ENCODE measurements at regions not wholly inside any gene's neighbourhood (a gene's known extent, or its start where the extent isn't known, plus 50 kb on each side); places are given as distances from the start of the nearest gene placed in this dataset.

- DNase-seq (ENCODE audit: low read depth) (no peak), FAIRE-seq (no peak)
- H3K36me3 ChIP-seq (ENCODE audit: control insufficient read depth, insufficient read depth, low read length): no peaks in the 10 kb centered on the region
- H3K4me3 ChIP-seq (ENCODE audit: low read depth, low read length): no peak overlapping the region
- H3K27me3 ChIP-seq (ENCODE audit: control insufficient read depth, insufficient read depth, low read length): no peaks in the 10 kb centered on the region
- TF ChIP-seq, protein P1, sequence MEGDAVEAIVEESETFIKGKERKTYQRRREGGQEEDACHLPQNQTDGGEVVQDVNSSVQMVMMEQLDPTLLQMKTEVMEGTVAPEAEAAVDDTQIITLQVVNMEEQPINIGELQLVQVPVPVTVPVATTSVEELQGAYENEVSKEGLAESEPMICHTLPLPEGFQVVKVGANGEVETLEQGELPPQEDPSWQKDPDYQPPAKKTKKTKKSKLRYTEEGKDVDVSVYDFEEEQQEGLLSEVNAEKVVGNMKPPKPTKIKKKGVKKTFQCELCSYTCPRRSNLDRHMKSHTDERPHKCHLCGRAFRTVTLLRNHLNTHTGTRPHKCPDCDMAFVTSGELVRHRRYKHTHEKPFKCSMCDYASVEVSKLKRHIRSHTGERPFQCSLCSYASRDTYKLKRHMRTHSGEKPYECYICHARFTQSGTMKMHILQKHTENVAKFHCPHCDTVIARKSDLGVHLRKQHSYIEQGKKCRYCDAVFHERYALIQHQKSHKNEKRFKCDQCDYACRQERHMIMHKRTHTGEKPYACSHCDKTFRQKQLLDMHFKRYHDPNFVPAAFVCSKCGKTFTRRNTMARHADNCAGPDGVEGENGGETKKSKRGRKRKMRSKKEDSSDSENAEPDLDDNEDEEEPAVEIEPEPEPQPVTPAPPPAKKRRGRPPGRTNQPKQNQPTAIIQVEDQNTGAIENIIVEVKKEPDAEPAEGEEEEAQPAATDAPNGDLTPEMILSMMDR (IDR thresholded peaks at IDR 0.05; ENCODE audit: insufficient read depth, low read length, severe bottlenecking): no peak
These were observed 915.7 kb downstream of the EFNA5 start for GRCh38 chr5:106755066-106755465.

- H3K4me3 ChIP-seq (ENCODE audit: low read depth, low read length): no peak overlapping the region
- TF ChIP-seq, protein P1 (IDR thresholded peaks at IDR 0.05; ENCODE audit: insufficient read depth, low read length, severe bottlenecking): no peak
- FAIRE-seq: no peak
- H3K27me3 ChIP-seq (ENCODE audit: control insufficient read depth, insufficient read depth, low read length): no peaks in the 10 kb centered on the region
- no peaks in the 10 kb centered on the region for H3K36me3 ChIP-seq (ENCODE audit: control insufficient read depth, insufficient read depth, low read length)
- DNase-seq (ENCODE audit: low read depth): no peak
These were observed 920.9 kb downstream of the EFNA5 start for GRCh38 chr5:106749826-106750225.

- FAIRE-seq (no peak), DNase-seq (ENCODE audit: low read depth) (no peak)
- no peaks in the 10 kb centered on the region for H3K27me3 ChIP-seq (ENCODE audit: control insufficient read depth, insufficient read depth, low read length)
- no peaks in the 10 kb centered on the region for H3K36me3 ChIP-seq (ENCODE audit: control insufficient read depth, insufficient read depth, low read length)
- H3K4me3 ChIP-seq (ENCODE audit: low read depth, low read length): no peak overlapping the region
- TF ChIP-seq, protein P1 (IDR thresholded peaks at IDR 0.05; ENCODE audit: insufficient read depth, low read length, severe bottlenecking): no peak
These were observed 931.6 kb downstream of the EFNA5 start for GRCh38 chr5:106739127-106739526.

- no peak for FAIRE-seq
- H3K36me3 ChIP-seq (ENCODE audit: control insufficient read depth, insufficient read depth, low read length): no peaks in the 10 kb centered on the region
- no peak overlapping the region for H3K4me3 ChIP-seq (ENCODE audit: low read depth, low read length)
These were observed 933.6 kb downstream of the EFNA5 start for GRCh38 chr5:106737111-106737510.

GRCh38 chr5:106732624-106733023 is 938.1 kb downstream of the EFNA5 start:
- Histone ChIP-seq H3K36me3 (ENCODE audit: control insufficient read depth, insufficient read depth, low read length) (no peaks in the 10 kb centered on the region), H3K4me3 (ENCODE audit: low read depth, low read length) (no peak overlapping the region), H3K27me3 (ENCODE audit: control insufficient read depth, insufficient read depth, low read length) (no peaks in the 10 kb centered on the region)
- TF ChIP-seq, protein P1 (IDR thresholded peaks at IDR 0.05; ENCODE audit: insufficient read depth, low read length, severe bottlenecking): no peak
- FAIRE-seq (no peak), DNase-seq (ENCODE audit: low read depth) (no peak)

More at GRCh38 chr5:106737111-106737510, 933.6 kb downstream of the EFNA5 start:
- TF ChIP-seq, protein P1 (IDR thresholded peaks at IDR 0.05; ENCODE audit: insufficient read depth, low read length, severe bottlenecking): no peak
- no peak for DNase-seq (ENCODE audit: low read depth)
- H3K27me3 ChIP-seq (ENCODE audit: control insufficient read depth, insufficient read depth, low read length): no peaks in the 10 kb centered on the region

DNA sequence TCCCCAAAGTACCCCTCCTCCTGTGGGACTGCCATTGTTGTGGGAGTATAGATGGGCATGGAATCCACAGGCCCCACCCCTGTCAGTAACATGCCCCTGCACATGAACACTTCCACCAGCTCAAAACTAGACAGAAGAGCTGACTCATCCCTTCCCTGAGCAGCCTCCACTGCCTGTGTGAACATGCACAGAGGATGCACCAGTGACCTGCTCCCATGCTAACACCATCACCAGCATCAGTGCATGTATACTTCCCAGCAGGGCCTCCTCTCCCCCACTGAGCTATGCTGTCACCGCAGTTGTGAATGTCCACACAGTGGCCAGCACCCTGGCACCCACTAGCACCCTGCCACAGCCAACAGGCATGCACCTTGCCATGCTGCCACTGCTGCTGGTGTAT is 939.8 kb downstream of the EFNA5 start:
- H3K27me3 ChIP-seq (ENCODE audit: control insufficient read depth, insufficient read depth, low read length): no peaks in the 10 kb centered on the region
- DNase-seq (ENCODE audit: low read depth): peak; percentile 92
- TF ChIP-seq, protein P1 (IDR thresholded peaks at IDR 0.05; ENCODE audit: insufficient read depth, low read length, severe bottlenecking): no peak
- no peaks in the 10 kb centered on the region for H3K36me3 ChIP-seq (ENCODE audit: control insufficient read depth, insufficient read depth, low read length)
- H3K4me3 ChIP-seq (ENCODE audit: low read depth, low read length): no peak overlapping the region
- FAIRE-seq: peak; percentile 64
